K562 (cell line): ENCODE measurements at regions not wholly inside any gene's neighbourhood (a gene's known extent, or its start where the extent isn't known, plus 50 kb on each side); places are given as distances from the start of the nearest gene placed in this dataset.

Experiments
- ATAC-seq: fragments of 200-7000 bp; cut with Tn5 transposase; 3 replicates; pipeline ENCODE4 v1.9.1; 2020; ENCODE audit warnings: moderate library complexity
- BruUV-seq: library from RNA; stranded (reverse); fragments of 400-500 nt; replicated peaks from 2 replicates; lab custom pipeline; 2021; lab: Mats Ljungman, UMichigan
- CTCF ChIA-PET: fragments of 300-600 bp; formaldehyde crosslinking; extraction: SDS; loops from one replicate; lab custom pipeline; 2021; ENCODE audit warnings: low intra/inter-chr PET ratio; lab: Yijun Ruan, JAX
- POLR2A ChIA-PET: fragments of 300-600, 350-650 bp; sonication (Branson Sonifier 250); formaldehyde crosslinking; extraction: SDS; loops from one replicate; lab custom pipeline; 2021; ENCODE audit warnings: antibody characterized with exemption, inconsistent platforms; lab: Yijun Ruan, JAX
- DNase-seq, 4 experiments: peaks; one replicate each; pipeline versions ENCODE4 v3.0.0 to v3.0.0-alpha.2; 2011 to 2018; ENCODE audit warnings: low spot score in 3 of 4, mixed read lengths in 3 of 4; ENCODE audit errors: extremely low read depth in 1 of 4
- FAIRE-seq: peaks from 2 replicates; lab custom pipeline; 2011; peaks lifted over from hg19 to GRCh38; lab: Jason Lieb, UNC
- H2AFZ ChIP-seq: 2 replicates; pipeline ENCODE4 v1.6.0; 2011; ENCODE audit warnings: low read depth, low read length, control low read depth, inconsistent platforms
- H3K27ac ChIP-seq: fragments of 200-600 bp; 3 replicates; pipeline ENCODE4 v1.8.0; 2011; ENCODE audit warnings: low read depth, mild to moderate bottlenecking, control low read depth, inconsistent platforms, low read length, moderate library complexity, mixed read lengths; ENCODE audit errors: extremely low read depth
- H3K27me3 ChIP-seq, 2 experiments: fragments of 300-600 bp in 1 of 2; 2 replicates in 1 of 2; 3 replicates in 1 of 2; pipeline versions ENCODE4 v1.6.0 to v1.8.0; 2011; ENCODE audit warnings: inconsistent platforms in 2 of 2, low read length in 2 of 2, mild to moderate bottlenecking in 1 of 2, mixed read lengths in 1 of 2, moderate library complexity in 1 of 2; ENCODE audit not compliant: control insufficient read depth in 2 of 2, insufficient read depth in 2 of 2
- H3K36me3 ChIP-seq: fragments of 300-600 bp; 3 replicates; pipeline ENCODE4 v1.8.0; 2011; ENCODE audit warnings: mild to moderate bottlenecking, low read length, inconsistent platforms; ENCODE audit not compliant: control insufficient read depth, insufficient read depth
- H3K4me1 ChIP-seq, 2 experiments: fragments of 200-600 bp in 1 of 2; replicated peaks in 1 of 2; 2 replicates in 1 of 2; 3 replicates in 1 of 2; pipeline versions ENCODE4 v1.5.1 to v1.8.0; 2011; ENCODE audit warnings: inconsistent platforms in 2 of 2, low read length in 2 of 2, mild to moderate bottlenecking in 1 of 2, mixed read lengths in 1 of 2, moderate library complexity in 1 of 2; ENCODE audit not compliant: control insufficient read depth in 2 of 2, insufficient read depth in 2 of 2
- H3K4me2 ChIP-seq: 2 replicates; pipeline ENCODE4 v1.6.1; 2011; ENCODE audit warnings: low read length, control low read depth, inconsistent platforms, mixed read lengths; ENCODE audit not compliant: insufficient read depth
- H3K4me3 ChIP-seq: fragments of 200-600 bp; sonication (generic), shearing (Covaris generic); 2 replicates; pipeline ENCODE4 v1.5.1; 2016; ENCODE audit warnings: control low read depth, inconsistent platforms
- H3K79me2 ChIP-seq: fragments of 200-600 bp; 3 replicates; pipeline ENCODE4 v1.8.0; 2011; ENCODE audit warnings: low read length, inconsistent platforms; ENCODE audit not compliant: control insufficient read depth, insufficient read depth
- H3K9ac ChIP-seq, 2 experiments: 2 replicates each; pipeline versions ENCODE4 v1.6.0 to v1.6.1; 2011; ENCODE audit warnings: low read depth in 2 of 2, low read length in 2 of 2, control low read depth in 1 of 2, inconsistent platforms in 1 of 2, mild to moderate bottlenecking in 1 of 2, mixed read lengths in 1 of 2; ENCODE audit not compliant: insufficient read depth in 1 of 2
- H3K9me1 ChIP-seq: one replicate; pipeline ENCODE4 v1.6.0; 2011; ENCODE audit warnings: inconsistent platforms, mild to moderate bottlenecking, low read length, moderate library complexity; ENCODE audit not compliant: control insufficient read depth, insufficient read depth
- H3K9me3 ChIP-seq: replicated peaks from 2 replicates; pipeline ENCODE4 v1.5.1; 2011; ENCODE audit warnings: low read depth, low read length, inconsistent platforms; ENCODE audit not compliant: control insufficient read depth, insufficient read depth
- H4K20me1 ChIP-seq: replicated peaks from 2 replicates; pipeline ENCODE4 v1.6.1; 2011; ENCODE audit warnings: low read length, inconsistent platforms, mixed read lengths; ENCODE audit not compliant: control insufficient read depth, insufficient read depth
- CREB3 ChIP-seq: fragments of 450-650 bp; conservative IDR thresholded peaks from 2 replicates; pipeline ENCODE4 v1.6.1; 2016; ENCODE audit warnings: missing genetic modification characterization, low read depth, mild to moderate bottlenecking, missing compliant biosample characterization, moderate library complexity
- EWSR1 ChIP-seq: fragments of 450-650 bp; IDR thresholded peaks from 2 replicates; pipeline ENCODE4 v1.6.1; 2018; ENCODE audit warnings: borderline replicate concordance, mild to moderate bottlenecking, low read depth, moderate library complexity; ENCODE audit not compliant: partially characterized antibody
- NFRKB ChIP-seq: fragments of 450-650 bp; IDR thresholded peaks from 2 replicates; pipeline ENCODE4 v1.6.1; 2016; ENCODE audit warnings: low read depth
- SRSF9 ChIP-seq: fragments of 200-400 bp; formaldehyde crosslinking; IDR thresholded peaks from 2 replicates; pipeline ENCODE4 v1.6.1; 2017; ENCODE audit warnings: low read depth, low read length, borderline replicate concordance
- STAG1 ChIP-seq: sonication (generic); formaldehyde crosslinking; IDR thresholded peaks from 2 replicates; pipeline ENCODE4 v1.5.0; 2020; ENCODE audit warnings: missing genetic modification reagents, borderline replicate concordance
- TCF7L2 ChIP-seq: fragments of 150-350 bp; IDR thresholded peaks from 2 replicates; pipeline ENCODE4 v1.6.1; 2016; ENCODE audit warnings: low read depth, mild to moderate bottlenecking, low read length, moderate library complexity
- TRIM24 ChIP-seq, 2 experiments: fragments of 450-650 bp; IDR thresholded peaks; 2 replicates each; pipeline ENCODE4 v1.6.1; 2016
- ZNF140 ChIP-seq: fragments of 250-450 bp; sonication (Bioruptor Pico); IDR thresholded peaks from 2 replicates; pipeline ENCODE4 v1.8.0; 2021; ENCODE audit warnings: moderate library complexity, mild to moderate bottlenecking, inconsistent platforms
- ZNF274 ChIP-seq: IDR thresholded peaks from 2 replicates; pipeline ENCODE4 v1.6.1; 2011; ENCODE audit warnings: low read depth, mild to moderate bottlenecking, low read length, moderate library complexity, borderline replicate concordance
- WGBS: fragments of 100-300 bp; shearing (Covaris generic); methylation state at CpG from one replicate; pipeline ENCODE4 v1.1.6; 2016; ENCODE audit warnings: low coverage, mixed read lengths; ENCODE audit not compliant: insufficient coverage; ENCODE audit errors: missing lambda C conversion rate; 5-methylcytosine and 5-hydroxymethylcytosine counted together
- in situ Hi-C: fragments of 300-500 bp; cut with MboI; formaldehyde crosslinking; loops from 4 replicates; pipeline ENCODE4 v1.15.0; 2018; ENCODE audit warnings: inconsistent platforms, mixed read lengths
- intact Hi-C: fragments of 100-400 bp; cut with micrococcal nuclease; formaldehyde crosslinking; loops from 2 replicates; pipeline ENCODE4 v1.14.2; 2022

DNA sequence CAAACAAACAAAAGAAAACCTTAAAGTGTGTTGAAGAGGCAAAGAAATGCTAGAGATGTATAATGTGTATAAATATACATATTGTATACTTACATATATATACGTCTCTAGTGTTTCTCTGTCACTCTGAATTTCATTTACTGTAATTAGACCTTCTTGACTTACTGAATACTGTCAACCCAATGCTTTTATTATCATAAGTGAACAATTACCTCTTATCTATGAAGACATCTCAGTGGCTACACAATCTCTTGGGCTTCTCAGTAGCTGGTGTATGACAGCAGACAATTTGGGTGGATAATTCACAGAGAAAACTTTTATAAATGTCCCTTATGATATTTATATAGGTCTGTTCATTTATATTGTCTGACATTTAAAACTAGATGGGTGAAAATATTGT is 664.1 kb upstream of the ANO3 start:
- Histone ChIP-seq H3K9me1 (no peaks in the 10 kb centered on the region), H3K4me3 (no peak overlapping the region), H3K27ac (no peak overlapping the region), H3K27me3 (no peaks in the 10 kb centered on the region), H3K9ac (no peak overlapping the region), H3K79me2 (no peaks in the 10 kb centered on the region), H3K4me1 (no peaks in the 10 kb centered on the region), H4K20me1 (no peaks in the 10 kb centered on the region), H2AFZ (no peak overlapping the region), H3K9me3 (peaks cover 3% of the 10 kb centered on the region; the same call in 1 of the 2 replicates), H3K36me3 (no peaks in the 10 kb centered on the region), H3K4me2 (no peak overlapping the region)
- DNase-seq (no peak), ATAC-seq (no peak), FAIRE-seq (no peak)
- TF ChIP-seq SRSF9 (no peak), STAG1 (CRISPR knock-in tag) (no peak), ZNF274 (no peak), TCF7L2 (no peak), NFRKB (no peak), CREB3 (tag) (no peak), TRIM24 (IDR thresholded peaks at IDR 0.05) (no peak), EWSR1 (no peak), ZNF140 (CRISPR knock-in tag) (no peak)
- WGBS, result 6% methylated on average over 1 of the region's 1 CpG
- no TSS peak for BruUV-seq
- CTCF ChIA-PET, result no interaction called here
- POLR2A ChIA-PET, result no interaction called here
- intact Hi-C loops (no loop called here), in situ Hi-C loops (no loop called here)
